DND-41 (cell line): ENCODE measurements at regions not wholly inside any gene's neighbourhood (a gene's known extent, or its start where the extent isn't known, plus 50 kb on each side); places are given as distances from the start of the nearest gene placed in this dataset.

Experiments
- ATAC-seq: fragments of 200-7000 bp; cut with Tn5 transposase; 3 replicates; pipeline ENCODE4 v1.9.1; 2021; ENCODE audit warnings: low read depth; ENCODE audit not compliant: insufficient read depth
- DNase-seq: peaks from one replicate; pipeline ENCODE4 v3.0.0-alpha.2; 2020
- H2AFZ ChIP-seq: 2 replicates; pipeline ENCODE4 v1.6.0; 2012; ENCODE audit warnings: low read depth, low read length
- H3K27ac ChIP-seq: 2 replicates; pipeline ENCODE4 v1.5.1; 2012; ENCODE audit warnings: low read length, inconsistent platforms
- H3K27me3 ChIP-seq: fragments of 200-600 bp; sonication (generic); 2 replicates; pipeline ENCODE4 v1.6.0; 2012; ENCODE audit warnings: low read length, mild to moderate bottlenecking, inconsistent platforms; ENCODE audit not compliant: insufficient read depth, poor library complexity
- H3K36me3 ChIP-seq: 2 replicates; pipeline ENCODE4 v1.5.1; 2012; ENCODE audit warnings: low read length, inconsistent platforms; ENCODE audit not compliant: insufficient read depth
- H3K4me1 ChIP-seq: 2 replicates; pipeline ENCODE4 v1.5.1; 2012; ENCODE audit warnings: mild to moderate bottlenecking, low read length; ENCODE audit not compliant: insufficient read depth
- H3K4me2 ChIP-seq: 2 replicates; pipeline ENCODE4 v1.6.0; 2012; ENCODE audit warnings: mild to moderate bottlenecking, moderate library complexity, low read length, inconsistent platforms; ENCODE audit not compliant: insufficient read depth
- H3K4me3 ChIP-seq, 2 experiments: fragments of 200-600 bp in 1 of 2; shearing (Covaris generic) in 1 of 2; 2 replicates each; pipeline ENCODE4 v1.5.1; 2012 to 2016; ENCODE audit warnings: inconsistent platforms in 2 of 2, low read length in 2 of 2, mild to moderate bottlenecking in 2 of 2, low read depth in 1 of 2, moderate library complexity in 1 of 2
- H3K79me2 ChIP-seq: 2 replicates; pipeline ENCODE4 v1.6.0; 2012; ENCODE audit warnings: low read length, inconsistent platforms; ENCODE audit not compliant: insufficient read depth
- H3K9ac ChIP-seq: 2 replicates; pipeline ENCODE4 v1.6.0; 2012; ENCODE audit warnings: low read depth, mild to moderate bottlenecking, inconsistent platforms, low read length, moderate library complexity
- H3K9me3 ChIP-seq: 2 replicates; pipeline ENCODE4 v1.5.1; 2012; ENCODE audit warnings: low read length, moderate library complexity, mild to moderate bottlenecking, inconsistent platforms; ENCODE audit not compliant: insufficient read depth, severe bottlenecking
- H4K20me1 ChIP-seq: 2 replicates; pipeline ENCODE4 v1.6.0; 2012; ENCODE audit warnings: low read length; ENCODE audit not compliant: insufficient read depth
- CTCF ChIP-seq: IDR thresholded peaks from 2 replicates; pipeline ENCODE4 v1.5.1; 2012; ENCODE audit warnings: borderline replicate concordance, low read length, moderate library complexity, mild to moderate bottlenecking; ENCODE audit not compliant: poor library complexity, severe bottlenecking; ENCODE audit errors: extremely low read depth
- EZH2 ChIP-seq: IDR thresholded peaks from 3 replicates; pipeline ENCODE4 v1.6.1; 2012; ENCODE audit warnings: borderline replicate concordance, low read depth, mild to moderate bottlenecking, moderate library complexity, low read length, inconsistent platforms; ENCODE audit not compliant: severe bottlenecking

- no peak for DNase-seq
Observed at GRCh38 chr3:13711911-13712650, 163.2 kb downstream of the FBLN2 start.

GRCh38 chr3:13710251-13710650, 161.3 kb downstream of the FBLN2 start:
- no peaks in the 10 kb centered on the region for H3K9me3 ChIP-seq
- no peaks in the 10 kb centered on the region for H3K79me2 ChIP-seq
- TF ChIP-seq CTCF (no peak), EZH2 (no peak)
- no peaks in the 10 kb centered on the region for H4K20me1 ChIP-seq
- no peak for DNase-seq
- H3K27me3 ChIP-seq = no peaks in the 10 kb centered on the region
- H3K27ac ChIP-seq = no peak overlapping the region
- H3K9ac ChIP-seq = no peak overlapping the region
- no peaks in the 10 kb centered on the region for H3K36me3 ChIP-seq
- no peak for ATAC-seq
- H3K4me2 ChIP-seq = no peak overlapping the region
- no peak overlapping the region for H3K4me3 ChIP-seq
- no peak overlapping the region for H2AFZ ChIP-seq
- no peaks in the 10 kb centered on the region for H3K4me1 ChIP-seq

More at GRCh38 chr3:13711911-13712650, 163.2 kb downstream of the FBLN2 start:
- Histone ChIP-seq H3K4me2 (no peak overlapping the region), H3K79me2 (no peaks in the 10 kb centered on the region), H4K20me1 (no peaks in the 10 kb centered on the region), H3K36me3 (no peaks in the 10 kb centered on the region), H3K9me3 (no peaks in the 10 kb centered on the region), H3K4me1 (no peaks in the 10 kb centered on the region), H3K27ac (no peak overlapping the region), H3K27me3 (no peaks in the 10 kb centered on the region), H2AFZ (no peak overlapping the region), H3K4me3 (no peak overlapping the region), H3K9ac (no peak overlapping the region)
- TF ChIP-seq CTCF = no peak
- no peak for TF ChIP-seq EZH2
- no peak for ATAC-seq

DNA sequence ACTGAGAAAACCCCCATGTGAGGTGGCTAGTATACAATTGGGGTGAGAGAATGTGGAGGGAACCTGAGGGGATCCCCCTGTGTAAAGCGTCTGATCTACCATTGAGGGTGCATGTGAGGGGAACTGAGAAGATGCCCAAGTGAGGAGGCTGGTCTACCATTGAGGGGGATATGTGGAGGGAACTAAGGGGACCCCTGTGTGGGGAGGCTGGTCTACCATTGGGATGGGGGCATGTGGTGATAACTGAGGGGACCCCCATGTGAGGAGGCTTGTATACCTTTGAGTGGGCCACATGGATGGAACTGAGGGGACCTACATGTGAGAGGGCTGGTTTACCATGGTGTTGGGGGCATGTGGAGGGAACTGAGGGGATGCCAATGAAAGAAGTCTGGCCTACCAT, 160.8 kb downstream of the FBLN2 start:
- no peak overlapping the region for H2AFZ ChIP-seq
- H3K9ac ChIP-seq = no peak overlapping the region
- no peaks in the 10 kb centered on the region for H3K9me3 ChIP-seq
- no peaks in the 10 kb centered on the region for H3K27me3 ChIP-seq
- no peak overlapping the region for H3K4me3 ChIP-seq
- ATAC-seq (no peak), DNase-seq (no peak)
- no peaks in the 10 kb centered on the region for H3K79me2 ChIP-seq
- H3K4me2 ChIP-seq = no peak overlapping the region
- H3K36me3 ChIP-seq = no peaks in the 10 kb centered on the region
- H3K4me1 ChIP-seq = no peaks in the 10 kb centered on the region
- no peak for TF ChIP-seq CTCF
- no peak for TF ChIP-seq EZH2
- H3K27ac ChIP-seq = no peak overlapping the region
- no peaks in the 10 kb centered on the region for H4K20me1 ChIP-seq
